Endothelial cell of umbilical vein (primary cell): ENCODE measurements at regions not wholly inside any gene's neighbourhood (a gene's known extent, or its start where the extent isn't known, plus 50 kb on each side); places are given as distances from the start of the nearest gene placed in this dataset.

ENCODE experiments used
- BruUV-seq: library from RNA; stranded (reverse); fragments of 400-500 nt; replicated peaks from 2 replicates; lab custom pipeline; 2021; lab: Mats Ljungman, UMichigan
- CTCF ChIA-PET: fragments of 300-600, 350-600 bp; sonication (Branson Sonifier 250); formaldehyde crosslinking; loops from one replicate; lab custom pipeline; 2021; ENCODE audit warnings: antibody characterized with exemption, inconsistent platforms; lab: Charles Lee
- POLR2A ChIA-PET: fragments of 300-600, 350-600 bp; sonication (Branson Sonifier 250); formaldehyde crosslinking; loops from one replicate; lab custom pipeline; 2021; ENCODE audit warnings: antibody characterized with exemption, inconsistent platforms; lab: Charles Lee
- DNase-seq: peaks from one replicate; pipeline ENCODE4 v3.0.0-alpha.2; 2011; ENCODE audit warnings: low read depth, low spot score
- FAIRE-seq: peaks from 2 replicates; lab custom pipeline; 2011; peaks lifted over from hg19 to GRCh38; lab: Jason Lieb, UNC
- H2AFZ ChIP-seq: 2 replicates; pipeline ENCODE4 v1.6.0; 2012; ENCODE audit warnings: low read depth, low read length, control low read depth, inconsistent platforms
- H3K27ac ChIP-seq: 2 replicates; pipeline ENCODE4 v1.5.1; 2011; ENCODE audit warnings: low read depth, mild to moderate bottlenecking, control low read depth, low read length, moderate library complexity; ENCODE audit not compliant: insufficient read depth
- H3K27me3 ChIP-seq, 2 experiments: 2 replicates each; pipeline versions ENCODE4 v1.6.0 to v1.6.1; 2011; ENCODE audit warnings: low read length in 2 of 2, mixed read lengths in 1 of 2; ENCODE audit not compliant: control insufficient read depth in 2 of 2, insufficient read depth in 2 of 2
- H3K36me3 ChIP-seq, 2 experiments: 2 replicates in 1 of 2; 3 replicates in 1 of 2; pipeline ENCODE4 v1.5.1; 2011; ENCODE audit warnings: low read length in 2 of 2, mild to moderate bottlenecking in 1 of 2, moderate library complexity in 1 of 2; ENCODE audit not compliant: control insufficient read depth in 2 of 2, insufficient read depth in 2 of 2; ENCODE audit errors: extremely low read depth in 1 of 2
- H3K4me1 ChIP-seq: 3 replicates; pipeline ENCODE4 v1.5.1; 2011; ENCODE audit warnings: mild to moderate bottlenecking, low read length; ENCODE audit not compliant: control insufficient read depth, insufficient read depth; ENCODE audit errors: extremely low read depth
- H3K4me2 ChIP-seq: 2 replicates; pipeline ENCODE4 v1.6.1; 2011; ENCODE audit warnings: low read length, control low read depth, mixed read lengths; ENCODE audit not compliant: insufficient read depth
- H3K4me3 ChIP-seq, 3 experiments: fragments of 200-600 bp in 1 of 3; sonication (generic), shearing (Covaris generic) in 1 of 3; replicated peaks in 1 of 3; 2 replicates each; pipeline ENCODE4 v1.5.1; 2011 to 2016; ENCODE audit warnings: control low read depth in 3 of 3, low read length in 3 of 3, mild to moderate bottlenecking in 2 of 3, inconsistent platforms in 1 of 3, low read depth in 1 of 3, moderate library complexity in 1 of 3; ENCODE audit not compliant: insufficient read depth in 1 of 3
- H3K79me2 ChIP-seq: 2 replicates; pipeline ENCODE4 v1.6.0; 2012; ENCODE audit warnings: low read length, inconsistent platforms; ENCODE audit not compliant: control insufficient read depth, insufficient read depth
- H3K9ac ChIP-seq: replicated peaks from 2 replicates; pipeline ENCODE3; 2011; ENCODE audit warnings: low read length, control low read depth; ENCODE audit not compliant: insufficient read depth; ENCODE audit errors: extremely low read depth
- H3K9me1 ChIP-seq: replicated peaks from 3 replicates; pipeline ENCODE4 v1.6.0; 2011; ENCODE audit warnings: mild to moderate bottlenecking, low read length; ENCODE audit not compliant: control insufficient read depth, insufficient read depth; ENCODE audit errors: extremely low read depth
- H3K9me3 ChIP-seq: replicated peaks from 2 replicates; pipeline ENCODE4 v1.5.1; 2012; ENCODE audit warnings: low read length, inconsistent platforms; ENCODE audit not compliant: control insufficient read depth, insufficient read depth
- H4K20me1 ChIP-seq: replicated peaks from 2 replicates; pipeline ENCODE3; 2011; ENCODE audit warnings: mild to moderate bottlenecking, low read length; ENCODE audit not compliant: control insufficient read depth, insufficient read depth; ENCODE audit errors: extremely low read depth
- CTCF ChIP-seq, 2 donors: IDR thresholded peaks; 1 replicate in 1 of 2; 2 replicates in 1 of 2; pipeline ENCODE4 v1.5.1; 2011; ENCODE audit warnings: low read length in 2 of 2, mild to moderate bottlenecking in 2 of 2, moderate library complexity in 2 of 2, control low read depth in 1 of 2, inconsistent platforms in 1 of 2, low read depth in 1 of 2; ENCODE audit not compliant: insufficient read depth in 1 of 2; ENCODE audit errors: extremely low read depth in 1 of 2
- FOS ChIP-seq: IDR thresholded peaks from 2 replicates; pipeline ENCODE4 v1.6.1; 2011; ENCODE audit warnings: mild to moderate bottlenecking, low read length, moderate library complexity, borderline replicate concordance; ENCODE audit not compliant: insufficient read depth
- JUN ChIP-seq: IDR thresholded peaks from 2 replicates; pipeline ENCODE4 v1.6.1; 2011; ENCODE audit warnings: borderline replicate concordance, low read depth; ENCODE audit not compliant: insufficient read length, insufficient read depth
- MYC ChIP-seq: IDR thresholded peaks from one replicate; pipeline ENCODE4 v1.6.1; 2011; ENCODE audit warnings: mild to moderate bottlenecking, low read depth, low read length
- POLR2A ChIP-seq: IDR thresholded peaks from 2 replicates; pipeline ENCODE4 v1.6.1; 2012; ENCODE audit warnings: low read depth, mild to moderate bottlenecking, control low read depth, low read length
- dilution Hi-C: fragments of 300-500 bp; cut with MboI; formaldehyde crosslinking; loops from one replicate; pipeline ENCODE4 v1.15.0; 2019; ENCODE audit warnings: low sequenced_read_pairs; ENCODE audit not compliant: extremely low pct_ligation_motif_present
- intact Hi-C: fragments of 100-400 bp; cut with micrococcal nuclease; formaldehyde crosslinking; loops from one replicate; pipeline ENCODE4 v1.10.0; 2022

- Histone ChIP-seq H3K4me2 (no peak overlapping the region), H3K4me3 (no peak overlapping the region), H4K20me1 (no peaks in the 10 kb centered on the region), H3K4me1 (peaks cover 3% of the 10 kb centered on the region), H3K27ac (no peak overlapping the region), H3K79me2 (no peaks in the 10 kb centered on the region), H3K36me3 (no peaks in the 10 kb centered on the region), H3K9me1 (no peaks in the 10 kb centered on the region), H3K27me3 (no peaks in the 10 kb centered on the region), H3K9me3 (no peaks in the 10 kb centered on the region), H3K9ac (no peak overlapping the region), H2AFZ (no peak overlapping the region)
- intact Hi-C loops (no loop called here), dilution Hi-C loops (no loop called here)
- CTCF ChIA-PET = interaction anchor here (1.9 kb wide), 1 partner anchor 14 kb away, joined by 5 read pairs; no protein-coding TSS in a partner anchor
- DNase-seq = peak; percentile 13
- TF ChIP-seq FOS (peak; percentile 56), POLR2A (no peak), JUN (no peak)
- POLR2A ChIA-PET = no interaction called here
- no peak for FAIRE-seq
- no TSS peak for BruUV-seq
These were observed 81.8 kb downstream of the MID1IP1 start for GRCh38 chrX:38882894-38883626.

DNA sequence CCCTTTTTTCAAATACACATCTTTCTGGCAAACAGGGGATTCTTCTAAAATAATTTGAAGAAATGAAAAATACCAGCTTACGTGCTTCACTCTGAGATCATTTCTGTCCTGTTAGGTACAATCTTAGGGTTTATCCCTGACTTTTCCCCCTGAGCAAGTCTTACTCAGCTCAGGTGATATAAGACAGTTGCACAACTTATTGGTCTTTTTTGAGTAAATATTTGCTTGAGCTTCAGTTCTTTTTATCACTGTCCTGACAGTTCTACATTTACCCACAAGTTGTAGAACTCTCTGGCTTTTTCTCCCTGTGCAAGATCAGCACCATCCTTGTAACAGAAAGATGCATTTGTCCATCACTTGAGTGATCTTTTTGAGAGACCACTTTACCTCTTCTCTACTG is 84.9 kb downstream of the MID1IP1 start:
- no peaks in the 10 kb centered on the region for H4K20me1 ChIP-seq
- no peaks in the 10 kb centered on the region for H3K27me3 ChIP-seq
- dilution Hi-C loops = no loop called here
- no peak overlapping the region for H2AFZ ChIP-seq
- H3K9ac ChIP-seq = no peak overlapping the region
- no peak for TF ChIP-seq MYC
- TF ChIP-seq CTCF (IDR thresholded peaks at IDR 0.05; ENCODE audit: extremely low read depth in 1 of 2, insufficient read depth in 1 of 2, low read depth in 1 of 2, low read length in 2 of 2) = no peak
- H3K9me3 ChIP-seq = no peaks in the 10 kb centered on the region
- ChIA-PET POLR2A (no interaction called here), CTCF (no interaction called here)
- H3K9me1 ChIP-seq = no peaks in the 10 kb centered on the region
- intact Hi-C loops = no loop called here
- H3K79me2 ChIP-seq = no peaks in the 10 kb centered on the region
- H3K4me3 ChIP-seq = no peak overlapping the region
- peaks cover 3% of the 10 kb centered on the region for H3K4me1 ChIP-seq
- no TSS peak for BruUV-seq
- no peaks in the 10 kb centered on the region for H3K36me3 ChIP-seq
- no peak for DNase-seq
- H3K4me2 ChIP-seq = no peak overlapping the region
- no peak overlapping the region for H3K27ac ChIP-seq
- FAIRE-seq = no peak
